ENCODE measurements at regions not wholly inside any gene's neighbourhood (a gene's known extent, or its start where the extent isn't known, plus 50 kb on each side); places are given as distances from the start of the nearest gene placed in this dataset.

DNA sequence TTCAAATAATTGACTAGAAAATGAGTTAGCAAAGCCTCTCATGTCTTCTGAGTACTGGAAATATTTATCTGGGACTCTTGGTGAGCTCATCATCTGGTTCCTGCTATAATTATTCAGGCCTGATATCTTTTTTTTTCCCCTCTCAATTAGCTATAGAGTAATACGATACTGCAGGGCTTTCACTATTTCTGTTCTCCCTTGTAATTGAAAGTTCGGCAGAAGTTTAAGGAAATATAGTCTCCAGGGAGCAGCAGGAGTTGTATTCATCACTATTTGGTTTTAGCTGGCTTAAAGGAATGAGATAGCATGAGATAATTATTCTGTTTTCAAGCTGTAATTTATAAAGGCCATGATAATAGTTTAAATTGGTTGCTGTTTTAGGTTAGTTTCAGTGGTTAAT is 378.6 kb upstream of the EPHA5 start:
- H3K27me3 ChIP-seq (ENCODE audit: control insufficient read depth, low read length), result no peaks in the 10 kb centered on the region
- H3K9me2 ChIP-seq (replicated peaks; ENCODE audit: control insufficient read depth, low read length), result no peaks in the 10 kb centered on the region
- H3K4me3 ChIP-seq (ENCODE audit: low read length), result no peak overlapping the region
- no peaks in the 10 kb centered on the region for H3K79me2 ChIP-seq (ENCODE audit: control insufficient read depth, low read length)
- H3K4me1 ChIP-seq (ENCODE audit: control insufficient read depth, low read length), result no peaks in the 10 kb centered on the region
- no peaks in the 10 kb centered on the region for H3K36me3 ChIP-seq (ENCODE audit: control insufficient read depth, low read length)
- no peaks in the 10 kb centered on the region for H3F3A ChIP-seq (ENCODE audit: control insufficient read depth, insufficient read depth)
- TF ChIP-seq, protein P1, sequence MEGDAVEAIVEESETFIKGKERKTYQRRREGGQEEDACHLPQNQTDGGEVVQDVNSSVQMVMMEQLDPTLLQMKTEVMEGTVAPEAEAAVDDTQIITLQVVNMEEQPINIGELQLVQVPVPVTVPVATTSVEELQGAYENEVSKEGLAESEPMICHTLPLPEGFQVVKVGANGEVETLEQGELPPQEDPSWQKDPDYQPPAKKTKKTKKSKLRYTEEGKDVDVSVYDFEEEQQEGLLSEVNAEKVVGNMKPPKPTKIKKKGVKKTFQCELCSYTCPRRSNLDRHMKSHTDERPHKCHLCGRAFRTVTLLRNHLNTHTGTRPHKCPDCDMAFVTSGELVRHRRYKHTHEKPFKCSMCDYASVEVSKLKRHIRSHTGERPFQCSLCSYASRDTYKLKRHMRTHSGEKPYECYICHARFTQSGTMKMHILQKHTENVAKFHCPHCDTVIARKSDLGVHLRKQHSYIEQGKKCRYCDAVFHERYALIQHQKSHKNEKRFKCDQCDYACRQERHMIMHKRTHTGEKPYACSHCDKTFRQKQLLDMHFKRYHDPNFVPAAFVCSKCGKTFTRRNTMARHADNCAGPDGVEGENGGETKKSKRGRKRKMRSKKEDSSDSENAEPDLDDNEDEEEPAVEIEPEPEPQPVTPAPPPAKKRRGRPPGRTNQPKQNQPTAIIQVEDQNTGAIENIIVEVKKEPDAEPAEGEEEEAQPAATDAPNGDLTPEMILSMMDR (IDR thresholded peaks at IDR 0.05; ENCODE audit: low read depth, low read length, poor library complexity, severe bottlenecking), result no peak
- no peak for TF ChIP-seq EZH2phosphoT487 (IDR thresholded peaks at IDR 0.05; ENCODE audit: borderline replicate concordance, low read length)
- no peak overlapping the region for H3K27ac ChIP-seq (ENCODE audit: low read depth, low read length)
- no peaks in the 10 kb centered on the region for H3K9me3 ChIP-seq (ENCODE audit: control insufficient read depth, insufficient read depth, low read length)
- no peak overlapping the region for H3K4me2 ChIP-seq (ENCODE audit: low read length)
- H4K20me1 ChIP-seq (ENCODE audit: control insufficient read depth, insufficient read depth, low read depth, low read length), result no peaks in the 10 kb centered on the region

DNA sequence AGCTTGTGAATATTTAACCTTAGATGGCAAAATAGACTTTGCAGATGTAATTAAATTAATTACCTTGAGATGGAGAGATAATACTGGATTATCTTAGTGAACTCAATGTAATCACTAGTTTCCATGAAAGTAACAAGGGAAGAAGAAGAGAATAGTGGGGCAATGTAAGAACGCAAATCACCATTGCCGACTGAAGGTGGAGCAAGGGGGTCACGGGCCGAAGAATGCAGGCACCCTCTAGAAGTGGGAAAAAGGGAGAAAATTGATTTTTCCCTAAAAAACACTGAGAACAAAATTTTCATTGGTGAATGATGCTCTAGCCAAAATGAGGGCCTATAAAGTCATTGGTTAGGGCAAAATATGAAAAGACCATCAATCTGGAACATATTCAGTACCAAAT is 375.6 kb upstream of the EPHA5 start:
- Histone ChIP-seq H3K36me3 (ENCODE audit: control insufficient read depth, low read length) (no peaks in the 10 kb centered on the region), H3K79me2 (ENCODE audit: control insufficient read depth, low read length) (no peaks in the 10 kb centered on the region), H3K4me2 (ENCODE audit: low read length) (no peak overlapping the region), H3K4me1 (ENCODE audit: control insufficient read depth, low read length) (no peaks in the 10 kb centered on the region), H4K20me1 (ENCODE audit: control insufficient read depth, insufficient read depth, low read depth, low read length) (no peaks in the 10 kb centered on the region), H3K9me3 (ENCODE audit: control insufficient read depth, insufficient read depth, low read length) (no peaks in the 10 kb centered on the region), H3K4me3 (ENCODE audit: low read length) (no peak overlapping the region), H3F3A (ENCODE audit: control insufficient read depth, insufficient read depth) (no peaks in the 10 kb centered on the region), H3K9me2 (replicated peaks; ENCODE audit: control insufficient read depth, low read length) (no peaks in the 10 kb centered on the region), H3K27me3 (ENCODE audit: control insufficient read depth, low read length) (no peaks in the 10 kb centered on the region), H3K27ac (ENCODE audit: low read depth, low read length) (no peak overlapping the region)
- TF ChIP-seq EZH2phosphoT487 (IDR thresholded peaks at IDR 0.05; ENCODE audit: borderline replicate concordance, low read length), result no peak
- TF ChIP-seq, protein P1 (IDR thresholded peaks at IDR 0.05; ENCODE audit: low read depth, low read length, poor library complexity, severe bottlenecking), result no peak

DNA sequence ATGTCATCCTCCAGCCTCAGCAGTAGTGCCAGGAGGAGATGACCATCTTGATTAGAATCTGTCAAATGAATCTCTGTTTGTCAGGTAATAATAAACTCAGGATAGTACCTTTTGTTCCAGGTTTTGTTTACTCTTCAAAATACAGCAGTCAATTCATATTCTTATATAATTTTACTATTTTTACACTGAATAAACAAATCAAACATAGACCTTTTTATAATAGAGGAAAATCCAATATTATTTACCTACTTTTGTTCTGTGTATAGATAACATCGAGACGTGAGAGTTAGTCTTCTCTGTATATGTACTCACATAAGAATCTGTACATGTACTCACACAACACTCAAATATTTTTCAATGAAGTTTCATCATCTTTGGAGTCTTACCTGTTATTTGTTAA is 365.4 kb upstream of the EPHA5 start:
- Histone ChIP-seq H3K36me3 (ENCODE audit: control insufficient read depth, low read length) (no peaks in the 10 kb centered on the region), H3K4me3 (ENCODE audit: low read length) (no peak overlapping the region), H3K4me1 (ENCODE audit: control insufficient read depth, low read length) (no peaks in the 10 kb centered on the region), H3K9me3 (ENCODE audit: control insufficient read depth, insufficient read depth, low read length) (0 out of 2 replicates have a peak, but pooled peaks cover under 1% of the 10 kb centered on the region), H3F3A (ENCODE audit: control insufficient read depth, insufficient read depth) (no peaks in the 10 kb centered on the region), H3K27ac (ENCODE audit: low read depth, low read length) (no peak overlapping the region), H3K4me2 (ENCODE audit: low read length) (no peak overlapping the region), H3K27me3 (ENCODE audit: control insufficient read depth, low read length) (no peaks in the 10 kb centered on the region), H4K20me1 (ENCODE audit: control insufficient read depth, insufficient read depth, low read depth, low read length) (no peaks in the 10 kb centered on the region), H3K9me2 (replicated peaks; ENCODE audit: control insufficient read depth, low read length) (no peaks in the 10 kb centered on the region), H3K79me2 (ENCODE audit: control insufficient read depth, low read length) (no peaks in the 10 kb centered on the region)
- TF ChIP-seq, protein P1 (IDR thresholded peaks at IDR 0.05; ENCODE audit: low read depth, low read length, poor library complexity, severe bottlenecking), result no peak
- no peak for TF ChIP-seq EZH2phosphoT487 (IDR thresholded peaks at IDR 0.05; ENCODE audit: borderline replicate concordance, low read length)

DNA sequence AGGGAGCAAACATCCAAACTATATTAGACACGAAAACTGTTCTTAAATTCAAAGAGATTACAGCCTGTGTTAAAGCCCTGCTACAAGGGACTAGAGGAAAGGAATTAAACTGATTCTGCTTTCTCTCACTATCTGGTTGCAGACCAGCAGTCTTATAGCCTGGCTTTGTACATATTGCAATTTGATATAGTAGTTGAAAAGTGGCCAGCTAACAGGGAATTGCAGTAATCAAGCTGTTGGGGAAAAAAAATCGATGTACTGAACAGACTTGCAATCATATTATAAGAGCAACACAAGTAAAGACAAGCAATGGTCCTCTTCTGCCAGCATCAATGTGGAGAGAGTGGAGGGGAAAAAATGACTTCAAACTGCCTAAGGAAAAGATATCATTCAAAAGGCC is 364.4 kb upstream of the EPHA5 start:
- 0 out of 2 replicates have a peak, but pooled peaks cover 3% of the 10 kb centered on the region for H3K9me3 ChIP-seq (ENCODE audit: control insufficient read depth, insufficient read depth, low read length)
- no peaks in the 10 kb centered on the region for H3K79me2 ChIP-seq (ENCODE audit: control insufficient read depth, low read length)
- no peaks in the 10 kb centered on the region for H3F3A ChIP-seq (ENCODE audit: control insufficient read depth, insufficient read depth)
- no peak overlapping the region for H3K4me3 ChIP-seq (ENCODE audit: low read length)
- no peaks in the 10 kb centered on the region for H3K4me1 ChIP-seq (ENCODE audit: control insufficient read depth, low read length)
- H3K36me3 ChIP-seq (ENCODE audit: control insufficient read depth, low read length), result no peaks in the 10 kb centered on the region
- H3K27me3 ChIP-seq (ENCODE audit: control insufficient read depth, low read length), result no peaks in the 10 kb centered on the region
- H3K9me2 ChIP-seq (replicated peaks; ENCODE audit: control insufficient read depth, low read length), result no peaks in the 10 kb centered on the region
- no peak overlapping the region for H3K27ac ChIP-seq (ENCODE audit: low read depth, low read length)
- no peak overlapping the region for H3K4me2 ChIP-seq (ENCODE audit: low read length)
- TF ChIP-seq, protein P1 (IDR thresholded peaks at IDR 0.05; ENCODE audit: low read depth, low read length, poor library complexity, severe bottlenecking), result no peak
- no peak for TF ChIP-seq EZH2phosphoT487 (IDR thresholded peaks at IDR 0.05; ENCODE audit: borderline replicate concordance, low read length)
- no peaks in the 10 kb centered on the region for H4K20me1 ChIP-seq (ENCODE audit: control insufficient read depth, insufficient read depth, low read depth, low read length)
